ENCODE measurements at regions not wholly inside any gene's neighbourhood (a gene's known extent, or its start where the extent isn't known, plus 50 kb on each side); places are given as distances from the start of the nearest gene placed in this dataset.

GRCh38 chr6:15985379-15985959, 143.4 kb upstream of the MYLIP start:
- Histone ChIP-seq H3K36me3 (replicated peaks in 1 of 2; ENCODE audit: control insufficient read depth in 1 of 2, insufficient read depth in 2 of 2, low read length in 2 of 2) (no peaks in the 10 kb centered on the region), H3K27me3 (ENCODE audit: control insufficient read depth in 2 of 2, insufficient read depth in 2 of 2, low read length in 2 of 2) (no peaks in the 10 kb centered on the region), H3K79me2 (ENCODE audit: insufficient read depth, low read length) (no peaks in the 10 kb centered on the region), H3K4me3 (replicated peaks in 1 of 3; ENCODE audit: low read depth in 2 of 3, low read length in 3 of 3) (no peak overlapping the region), H2AFZ (ENCODE audit: insufficient read depth, low read depth, low read length, poor library complexity, severe bottlenecking) (no peak overlapping the region), H3K4me1 (ENCODE audit: control insufficient read depth in 1 of 2, insufficient read depth in 2 of 2, low read length in 2 of 2) (no peaks in the 10 kb centered on the region), H3K9ac (ENCODE audit: insufficient read depth, low read length, poor library complexity, severe bottlenecking) (no peak overlapping the region), H4K20me1 (ENCODE audit: insufficient read depth, low read length) (no peaks in the 10 kb centered on the region), H3K4me2 (replicated peaks; ENCODE audit: extremely low read depth, low read length, poor library complexity, severe bottlenecking) (no peak overlapping the region), H3K27ac (ENCODE audit: low read depth in 1 of 2, low read length in 2 of 2) (no peak overlapping the region), H3K9me3 (replicated peaks in 1 of 2; ENCODE audit: control insufficient read depth in 1 of 2, insufficient read depth in 1 of 2, low read length in 2 of 2) (no peaks in the 10 kb centered on the region)
- H3K4me1 Mint-ChIP-seq: no peaks in the 10 kb centered on the region
- no CpG with 5 or more reads among the region's 3 CpGs for WGBS (ENCODE audit: insufficient coverage)
- H3K9me3 Mint-ChIP-seq: peaks cover 0 to 2% (median 0%) of the 10 kb centered on the region in 7 donors
- H3K27me3 Mint-ChIP-seq (ENCODE audit: low read depth in 3 of 3): peaks cover 1 to 6% (median 2%) of the 10 kb centered on the region in 3 donors
- no peaks in the 10 kb centered on the region for H3K36me3 Mint-ChIP-seq
- H3K27ac Mint-ChIP-seq: no peak overlapping the region
- DNase-seq: no peak
- intact Hi-C loops (cut with micrococcal nuclease): no loop called here
- TF ChIP-seq CTCF (IDR thresholded peaks at IDR 0.05): no peak
- H3K4me3 Mint-ChIP-seq: no peak overlapping the region

- Mint-ChIP-seq H3K9me3 (peaks cover 0 to 2% (median 0%) of the 10 kb centered on the region in 7 donors), H3K4me1 (peaks cover 4% of the 10 kb centered on the region), H3K27ac (no peak overlapping the region), H3K4me3 (no peak overlapping the region), H3K36me3 (no peaks in the 10 kb centered on the region), H3K27me3 (ENCODE audit: low read depth in 3 of 3) (peaks cover 1 to 7% (median 2%) of the 10 kb centered on the region in 3 donors)
- WGBS (ENCODE audit: insufficient coverage): no CpG with 5 or more reads among the region's 9 CpGs
- intact Hi-C loops (cut with micrococcal nuclease): no loop called here
- Histone ChIP-seq H3K36me3 (replicated peaks in 1 of 2; ENCODE audit: control insufficient read depth in 1 of 2, insufficient read depth in 2 of 2, low read length in 2 of 2) (no peaks in the 10 kb centered on the region), H4K20me1 (ENCODE audit: insufficient read depth, low read length) (no peaks in the 10 kb centered on the region), H3K9ac (ENCODE audit: insufficient read depth, low read length, poor library complexity, severe bottlenecking) (no peak overlapping the region), H3K27ac (ENCODE audit: low read depth in 1 of 2, low read length in 2 of 2) (no peak overlapping the region), H3K4me3 (replicated peaks in 1 of 3; ENCODE audit: low read depth in 2 of 3, low read length in 3 of 3) (no peak overlapping the region), H3K79me2 (ENCODE audit: insufficient read depth, low read length) (no peaks in the 10 kb centered on the region), H3K4me2 (replicated peaks; ENCODE audit: extremely low read depth, low read length, poor library complexity, severe bottlenecking) (no peak overlapping the region), H3K27me3 (ENCODE audit: control insufficient read depth in 2 of 2, insufficient read depth in 2 of 2, low read length in 2 of 2) (no peaks in the 10 kb centered on the region), H2AFZ (ENCODE audit: insufficient read depth, low read depth, low read length, poor library complexity, severe bottlenecking) (no peak overlapping the region), H3K9me3 (replicated peaks in 1 of 2; ENCODE audit: control insufficient read depth in 1 of 2, insufficient read depth in 1 of 2, low read length in 2 of 2) (no peaks in the 10 kb centered on the region), H3K4me1 (ENCODE audit: control insufficient read depth in 1 of 2, insufficient read depth in 2 of 2, low read length in 2 of 2) (no peaks in the 10 kb centered on the region)
- DNase-seq: no peak
- TF ChIP-seq CTCF (IDR thresholded peaks at IDR 0.05): no peak
Observed at GRCh38 chr6:15981956-15982355, 146.9 kb upstream of the MYLIP start.

All from CD14-positive monocyte (primary cell).